Left lung (tissue), 4 donors: ENCODE measurements at regions not wholly inside any gene's neighbourhood (a gene's known extent, or its start where the extent isn't known, plus 50 kb on each side); places are given as distances from the start of the nearest gene placed in this dataset.
A peak's percentile ranks its signal among the peaks of the same experiment; 100 is the strongest.

Experiments
- ATAC-seq: fragments of 200-7000 bp; cut with Tn5 transposase; one replicate; pipeline ENCODE4 v1.9.1; 2020; ENCODE audit warnings: moderate library complexity
- DNase-seq, 4 donors: peaks; one replicate each; pipeline ENCODE4 v3.0.0-alpha.2; 2013 to 2020
- H3K27ac ChIP-seq, 2 donors: fragments of 200-600 bp; sonication (generic) in 1 of 2; one replicate each; pipeline versions ENCODE4 v1.5.0 to v1.8.0; 2020 to 2021
- H3K27me3 ChIP-seq, 2 donors: fragments of 200-600 bp; sonication (generic) in 1 of 2; one replicate each; pipeline versions ENCODE4 v1.5.0 to v1.8.0; 2020 to 2021
- H3K36me3 ChIP-seq, 2 donors: fragments of 200-600 bp; sonication (generic) in 1 of 2; one replicate each; pipeline versions ENCODE4 v1.5.0 to v1.8.0; 2020 to 2021
- H3K4me1 ChIP-seq, 2 donors: fragments of 200-600 bp; one replicate each; pipeline ENCODE4 v1.8.0; 2021
- H3K4me3 ChIP-seq, 2 donors: fragments of 200-600 bp; sonication (generic) in 1 of 2; one replicate each; pipeline versions ENCODE4 v1.5.0 to v1.8.0; 2020 to 2021; ENCODE audit warnings: mild to moderate bottlenecking in 1 of 2
- H3K9me3 ChIP-seq, 2 donors: fragments of 200-600 bp; sonication (generic) in 1 of 2; one replicate each; pipeline versions ENCODE4 v1.5.0 to v1.8.0; 2020 to 2021
- intact Hi-C, 2 donors: fragments of 100-400 bp; cut with DNase I; formaldehyde crosslinking; loops; one replicate each; pipeline versions ENCODE4 v1.11.2 to v1.14.2; 2022
- TF ChIP-seq, protein P1 (sequence below), 2 donors: fragments of 200-600 bp; sonication (generic) in 1 of 2; IDR thresholded peaks; one replicate each; pipeline versions ENCODE4 v1.5.0 to v1.8.0; 2021; ENCODE audit warnings: antibody characterized with exemption in 2 of 2
- donor health status: DM: no; HTN: yes; CAD: no.
- donor health status: DM: no; HTN: no; CAD: no.

- Histone ChIP-seq H3K27ac (no peak overlapping the region), H3K27me3 (peaks cover 0 to 26% of the 10 kb centered on the region in 2 donors), H3K9me3 (no peaks in the 10 kb centered on the region), H3K4me1 (no peaks in the 10 kb centered on the region), H3K36me3 (no peaks in the 10 kb centered on the region), H3K4me3 (no peak overlapping the region)
- DNase-seq = no peak
- TF ChIP-seq, protein P1, sequence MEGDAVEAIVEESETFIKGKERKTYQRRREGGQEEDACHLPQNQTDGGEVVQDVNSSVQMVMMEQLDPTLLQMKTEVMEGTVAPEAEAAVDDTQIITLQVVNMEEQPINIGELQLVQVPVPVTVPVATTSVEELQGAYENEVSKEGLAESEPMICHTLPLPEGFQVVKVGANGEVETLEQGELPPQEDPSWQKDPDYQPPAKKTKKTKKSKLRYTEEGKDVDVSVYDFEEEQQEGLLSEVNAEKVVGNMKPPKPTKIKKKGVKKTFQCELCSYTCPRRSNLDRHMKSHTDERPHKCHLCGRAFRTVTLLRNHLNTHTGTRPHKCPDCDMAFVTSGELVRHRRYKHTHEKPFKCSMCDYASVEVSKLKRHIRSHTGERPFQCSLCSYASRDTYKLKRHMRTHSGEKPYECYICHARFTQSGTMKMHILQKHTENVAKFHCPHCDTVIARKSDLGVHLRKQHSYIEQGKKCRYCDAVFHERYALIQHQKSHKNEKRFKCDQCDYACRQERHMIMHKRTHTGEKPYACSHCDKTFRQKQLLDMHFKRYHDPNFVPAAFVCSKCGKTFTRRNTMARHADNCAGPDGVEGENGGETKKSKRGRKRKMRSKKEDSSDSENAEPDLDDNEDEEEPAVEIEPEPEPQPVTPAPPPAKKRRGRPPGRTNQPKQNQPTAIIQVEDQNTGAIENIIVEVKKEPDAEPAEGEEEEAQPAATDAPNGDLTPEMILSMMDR (IDR thresholded peaks at IDR 0.05) = no peak
- ATAC-seq = no peak
- intact Hi-C loops = no loop called here
Measured at GRCh38 chr1:22231068-22231593, 88.2 kb upstream of the WNT4 start.

DNA sequence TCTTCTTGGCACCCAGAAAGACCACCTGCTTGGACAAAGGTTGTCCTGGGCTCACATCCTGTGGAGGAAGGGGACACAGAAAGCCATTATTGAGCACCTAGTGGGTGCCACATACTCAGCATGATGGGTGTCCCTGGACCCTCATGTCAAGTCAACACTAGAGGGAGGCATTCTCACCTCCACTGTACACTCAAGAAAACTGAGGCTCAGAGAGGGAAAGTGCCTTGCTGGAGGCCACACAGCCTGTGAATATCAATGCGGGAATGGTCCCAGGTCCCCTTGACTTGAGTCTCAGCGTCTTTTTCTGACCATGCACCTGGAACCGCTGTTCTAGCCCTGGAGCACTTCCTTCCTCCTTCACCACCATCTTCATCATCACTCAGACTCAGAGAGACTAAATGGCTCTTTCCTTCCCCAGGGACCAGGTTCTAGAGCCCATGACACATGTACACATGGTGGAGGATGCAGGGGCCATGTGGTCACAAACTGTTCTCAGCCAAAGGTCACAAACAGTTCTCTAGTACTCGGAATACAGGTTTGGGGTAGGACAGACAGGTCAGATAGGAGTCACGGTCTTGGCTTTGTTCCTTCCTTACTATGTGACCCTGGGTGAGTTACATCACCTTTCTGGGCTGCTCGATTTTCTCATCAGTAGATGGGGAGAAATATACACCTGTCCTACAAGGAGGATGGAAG, 89.2 kb upstream of the WNT4 start:
- ATAC-seq (no peak), DNase-seq (no peak)
- H3K27ac ChIP-seq = no peak overlapping the region
- H3K36me3 ChIP-seq = no peaks in the 10 kb centered on the region
- no peaks in the 10 kb centered on the region for H3K9me3 ChIP-seq
- H3K27me3 ChIP-seq = peaks cover 0 to 32% of the 10 kb centered on the region in 2 donors
- TF ChIP-seq, protein P1 (IDR thresholded peaks at IDR 0.05) = no peak
- H3K4me3 ChIP-seq = no peak overlapping the region
- intact Hi-C loops = no loop called here
- no peaks in the 10 kb centered on the region for H3K4me1 ChIP-seq

DNA sequence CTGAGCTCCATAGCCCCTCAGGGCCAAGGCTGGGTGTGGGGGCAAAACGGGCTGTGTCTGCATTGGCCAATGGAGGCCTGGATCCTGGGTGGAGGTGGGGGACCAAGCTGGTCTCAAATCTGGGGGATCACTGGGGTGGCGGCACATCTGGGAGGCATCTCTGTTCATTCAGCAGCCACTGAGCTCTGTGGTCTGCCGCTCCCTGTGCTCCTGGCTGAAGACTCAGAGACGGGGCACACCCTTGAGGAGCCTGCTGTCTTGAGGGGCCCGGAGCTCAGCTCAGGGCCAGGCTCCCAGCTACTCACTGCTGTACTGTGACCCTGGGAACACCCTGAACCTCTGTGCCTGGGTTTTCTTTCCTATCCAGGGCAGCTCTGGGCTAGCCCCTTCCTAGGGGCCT, 90.3 kb upstream of the WNT4 start:
- DNase-seq (peak in 1 of 4 donors; percentile 38), ATAC-seq (no peak)
- intact Hi-C loops = no loop called here
- peaks cover 0 to 32% of the 10 kb centered on the region in 2 donors for H3K27me3 ChIP-seq
- H3K4me1 ChIP-seq = no peaks in the 10 kb centered on the region
- no peaks in the 10 kb centered on the region for H3K9me3 ChIP-seq
- no peak overlapping the region for H3K4me3 ChIP-seq
- no peaks in the 10 kb centered on the region for H3K36me3 ChIP-seq
- no peak overlapping the region for H3K27ac ChIP-seq
- TF ChIP-seq, protein P1 (IDR thresholded peaks at IDR 0.05) = no peak

DNA sequence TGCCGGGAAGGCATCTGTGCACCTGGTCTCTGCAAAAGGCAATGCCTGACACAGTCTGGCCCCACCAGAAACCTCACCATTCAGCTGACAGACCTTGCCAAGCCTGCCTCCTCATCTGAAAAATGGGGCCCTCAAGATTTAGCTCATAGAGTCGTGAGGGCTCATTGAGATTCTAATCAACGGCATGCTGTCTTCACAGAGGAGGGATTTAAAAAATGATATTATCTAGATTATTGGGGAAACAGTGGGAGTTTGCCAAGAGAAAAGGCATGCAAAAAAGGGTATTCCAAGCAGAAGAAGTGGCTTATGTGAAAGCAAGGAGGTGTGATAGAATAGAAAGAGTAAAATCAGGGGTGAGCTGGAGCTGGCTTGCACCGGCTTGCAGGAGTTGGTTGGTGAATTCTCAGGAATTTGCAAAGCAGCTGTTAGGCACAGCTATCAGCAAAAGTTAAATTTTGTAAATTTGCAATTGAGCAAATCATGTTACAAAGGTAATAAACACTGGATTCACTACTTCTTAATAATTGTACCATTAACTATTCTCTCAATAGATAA, 91.7 kb upstream of the WNT4 start:
- H3K9me3 ChIP-seq = no peaks in the 10 kb centered on the region
- H3K27me3 ChIP-seq = peaks cover 0 to 32% of the 10 kb centered on the region in 2 donors
- H3K4me3 ChIP-seq = no peak overlapping the region
- no peaks in the 10 kb centered on the region for H3K4me1 ChIP-seq
- H3K36me3 ChIP-seq = no peaks in the 10 kb centered on the region
- ATAC-seq = no peak
- no peak overlapping the region for H3K27ac ChIP-seq
- TF ChIP-seq, protein P1 (IDR thresholded peaks at IDR 0.05) = no peak
- no peak for DNase-seq
- intact Hi-C loops = no loop called here

DNA sequence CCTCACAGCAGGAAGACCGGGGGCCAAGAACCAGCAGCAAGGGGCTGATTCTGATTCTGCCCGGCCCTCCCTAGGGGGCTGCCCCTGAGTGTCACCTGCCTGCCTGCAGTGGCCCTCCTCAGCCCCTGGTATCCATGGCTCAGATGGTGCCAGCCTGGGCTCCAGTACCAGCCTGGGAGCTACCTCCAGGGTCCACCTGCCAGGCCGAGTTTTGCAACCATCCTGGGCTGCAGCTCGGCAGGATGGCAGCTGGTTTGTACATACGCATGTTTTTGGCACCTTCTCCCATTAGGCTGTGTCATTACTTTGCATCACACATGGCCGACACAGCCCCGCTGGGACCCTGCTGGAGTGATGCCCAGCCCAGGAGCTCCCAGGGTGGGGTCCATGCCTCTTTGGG, 93.3 kb upstream of the WNT4 start:
- TF ChIP-seq, protein P1 (IDR thresholded peaks at IDR 0.05) = no peak
- intact Hi-C loops = no loop called here
- H3K4me3 ChIP-seq = no peak overlapping the region

More for the DNA sequence above, 93.3 kb upstream of the WNT4 start:
- no peak overlapping the region for H3K27ac ChIP-seq
- H3K9me3 ChIP-seq = no peaks in the 10 kb centered on the region
- peaks cover 0 to 32% of the 10 kb centered on the region in 2 donors for H3K27me3 ChIP-seq
- ATAC-seq = no peak
- H3K4me1 ChIP-seq = no peaks in the 10 kb centered on the region
- no peak for DNase-seq
- no peaks in the 10 kb centered on the region for H3K36me3 ChIP-seq
